ENCODE measurements at regions not wholly inside any gene's neighbourhood (a gene's known extent, or its start where the extent isn't known, plus 50 kb on each side); places are given as distances from the start of the nearest gene placed in this dataset.

DNA sequence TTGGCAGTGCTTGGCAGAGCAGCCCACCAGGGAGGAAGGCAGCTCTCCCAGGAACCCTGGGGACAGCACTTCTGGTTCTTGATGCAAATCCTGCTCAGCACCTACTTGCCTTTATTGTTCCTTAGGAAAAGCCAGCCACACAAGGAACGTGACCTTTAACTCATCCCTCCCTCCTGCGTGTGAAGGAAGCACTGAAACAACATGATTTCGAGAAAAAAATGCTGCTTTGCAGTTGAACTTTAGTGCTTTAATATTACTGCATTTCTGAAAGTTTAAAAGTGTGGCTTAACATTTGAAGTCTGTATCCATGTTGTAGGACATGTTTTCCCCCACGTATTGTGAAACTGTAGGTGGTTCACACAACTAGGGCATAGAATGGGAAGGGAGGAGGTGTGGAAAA lies 50.4 kb upstream of the CTNNB1 start:
- no peaks in the 10 kb centered on the region for H3K4me1 ChIP-seq (ENCODE audit: control insufficient read depth, insufficient read depth, low read length)
- H3K4me3 ChIP-seq (ENCODE audit: low read depth in 2 of 2, low read length in 2 of 2), result no peak overlapping the region
- H3K9me3 ChIP-seq (ENCODE audit: control insufficient read depth, insufficient read depth, low read depth, low read length), result no peaks in the 10 kb centered on the region
- POLR2A ChIA-PET, result no interaction called here
- DNase-seq (ENCODE audit: low read depth, low spot score) (no peak), ATAC-seq (no peak)
- H3K36me3 ChIP-seq (ENCODE audit: control insufficient read depth, insufficient read depth, low read length), result no peaks in the 10 kb centered on the region
- intact Hi-C loops (cut with micrococcal nuclease; ENCODE audit: unreplicated experiment) (no loop called here), in situ Hi-C loops (cut with HindIII; ENCODE audit: low pct_unique_long_range_greater_than_20kb, low sequenced_read_pairs) (no loop called here)
- CTCF ChIA-PET, result no interaction called here
- H3K27me3 ChIP-seq (ENCODE audit: control insufficient read depth, insufficient read depth, low read length), result no peaks in the 10 kb centered on the region
- H3K27ac ChIP-seq (ENCODE audit: low read length), result no peak overlapping the region
- no TSS peak for BruUV-seq (replicated peaks)
- no peak for TF ChIP-seq POLR2AphosphoS5 (IDR thresholded peaks at IDR 0.05; ENCODE audit: low read depth, low read length)
- TF ChIP-seq, protein P1, sequence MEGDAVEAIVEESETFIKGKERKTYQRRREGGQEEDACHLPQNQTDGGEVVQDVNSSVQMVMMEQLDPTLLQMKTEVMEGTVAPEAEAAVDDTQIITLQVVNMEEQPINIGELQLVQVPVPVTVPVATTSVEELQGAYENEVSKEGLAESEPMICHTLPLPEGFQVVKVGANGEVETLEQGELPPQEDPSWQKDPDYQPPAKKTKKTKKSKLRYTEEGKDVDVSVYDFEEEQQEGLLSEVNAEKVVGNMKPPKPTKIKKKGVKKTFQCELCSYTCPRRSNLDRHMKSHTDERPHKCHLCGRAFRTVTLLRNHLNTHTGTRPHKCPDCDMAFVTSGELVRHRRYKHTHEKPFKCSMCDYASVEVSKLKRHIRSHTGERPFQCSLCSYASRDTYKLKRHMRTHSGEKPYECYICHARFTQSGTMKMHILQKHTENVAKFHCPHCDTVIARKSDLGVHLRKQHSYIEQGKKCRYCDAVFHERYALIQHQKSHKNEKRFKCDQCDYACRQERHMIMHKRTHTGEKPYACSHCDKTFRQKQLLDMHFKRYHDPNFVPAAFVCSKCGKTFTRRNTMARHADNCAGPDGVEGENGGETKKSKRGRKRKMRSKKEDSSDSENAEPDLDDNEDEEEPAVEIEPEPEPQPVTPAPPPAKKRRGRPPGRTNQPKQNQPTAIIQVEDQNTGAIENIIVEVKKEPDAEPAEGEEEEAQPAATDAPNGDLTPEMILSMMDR (IDR thresholded peaks at IDR 0.05), result no peak
- TF ChIP-seq, protein P2, sequence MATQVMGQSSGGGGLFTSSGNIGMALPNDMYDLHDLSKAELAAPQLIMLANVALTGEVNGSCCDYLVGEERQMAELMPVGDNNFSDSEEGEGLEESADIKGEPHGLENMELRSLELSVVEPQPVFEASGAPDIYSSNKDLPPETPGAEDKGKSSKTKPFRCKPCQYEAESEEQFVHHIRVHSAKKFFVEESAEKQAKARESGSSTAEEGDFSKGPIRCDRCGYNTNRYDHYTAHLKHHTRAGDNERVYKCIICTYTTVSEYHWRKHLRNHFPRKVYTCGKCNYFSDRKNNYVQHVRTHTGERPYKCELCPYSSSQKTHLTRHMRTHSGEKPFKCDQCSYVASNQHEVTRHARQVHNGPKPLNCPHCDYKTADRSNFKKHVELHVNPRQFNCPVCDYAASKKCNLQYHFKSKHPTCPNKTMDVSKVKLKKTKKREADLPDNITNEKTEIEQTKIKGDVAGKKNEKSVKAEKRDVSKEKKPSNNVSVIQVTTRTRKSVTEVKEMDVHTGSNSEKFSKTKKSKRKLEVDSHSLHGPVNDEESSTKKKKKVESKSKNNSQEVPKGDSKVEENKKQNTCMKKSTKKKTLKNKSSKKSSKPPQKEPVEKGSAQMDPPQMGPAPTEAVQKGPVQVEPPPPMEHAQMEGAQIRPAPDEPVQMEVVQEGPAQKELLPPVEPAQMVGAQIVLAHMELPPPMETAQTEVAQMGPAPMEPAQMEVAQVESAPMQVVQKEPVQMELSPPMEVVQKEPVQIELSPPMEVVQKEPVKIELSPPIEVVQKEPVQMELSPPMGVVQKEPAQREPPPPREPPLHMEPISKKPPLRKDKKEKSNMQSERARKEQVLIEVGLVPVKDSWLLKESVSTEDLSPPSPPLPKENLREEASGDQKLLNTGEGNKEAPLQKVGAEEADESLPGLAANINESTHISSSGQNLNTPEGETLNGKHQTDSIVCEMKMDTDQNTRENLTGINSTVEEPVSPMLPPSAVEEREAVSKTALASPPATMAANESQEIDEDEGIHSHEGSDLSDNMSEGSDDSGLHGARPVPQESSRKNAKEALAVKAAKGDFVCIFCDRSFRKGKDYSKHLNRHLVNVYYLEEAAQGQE (IDR thresholded peaks at IDR 0.05; ENCODE audit: insufficient read depth in 1 of 2, low read depth in 2 of 2, low read length in 1 of 2), result no peak
- no peak for TF ChIP-seq TCF7L2 (IDR thresholded peaks at IDR 0.05; ENCODE audit: low read depth, low read length)
- TF ChIP-seq SIN3A (IDR thresholded peaks at IDR 0.05; ENCODE audit: borderline replicate concordance, insufficient read depth, low read depth, low read length), result no peak
